CD8-positive, alpha-beta memory T cell (primary cell): ENCODE measurements at regions not wholly inside any gene's neighbourhood (a gene's known extent, or its start where the extent isn't known, plus 50 kb on each side); places are given as distances from the start of the nearest gene placed in this dataset.
A peak's percentile ranks its signal among the peaks of the same experiment; 100 is the strongest.

Experiments used
- CTCF ChIA-PET: fragments of 350-600 bp; sonication (Branson Sonifier 250); formaldehyde crosslinking; loops from one replicate; lab custom pipeline; 2021; ENCODE audit warnings: antibody characterized with exemption; lab: Charles Lee
- POLR2A ChIA-PET: fragments of 350-600 bp; sonication (Branson Sonifier 250); formaldehyde crosslinking; loops from one replicate; lab custom pipeline; 2021; ENCODE audit warnings: antibody characterized with exemption; lab: Charles Lee
- DNase-seq, 5 donors: peaks; one replicate each; pipeline versions ENCODE4 v3.0.0 to v3.0.0-alpha.2; 2020 to 2022; ENCODE audit warnings: mixed read lengths in 1 of 5
- H3K27ac ChIP-seq: one replicate; pipeline ENCODE4 v1.7.0; 2013; ENCODE audit warnings: low read depth, mild to moderate bottlenecking, low read length, moderate library complexity
- H3K27me3 ChIP-seq: 2 replicates; pipeline ENCODE4 v1.7.0; 2013; ENCODE audit warnings: low read length, mild to moderate bottlenecking; ENCODE audit not compliant: insufficient read depth, poor library complexity, severe bottlenecking
- H3K36me3 ChIP-seq: 2 replicates; pipeline ENCODE4 v1.7.0; 2013; ENCODE audit warnings: mild to moderate bottlenecking, low read length, moderate library complexity; ENCODE audit not compliant: insufficient read depth
- H3K4me1 ChIP-seq: 2 replicates; pipeline ENCODE4 v1.7.0; 2013; ENCODE audit warnings: mild to moderate bottlenecking, low read length, moderate library complexity; ENCODE audit not compliant: insufficient read depth
- H3K4me3 ChIP-seq: 2 replicates; pipeline ENCODE4 v1.7.0; 2013; ENCODE audit warnings: mild to moderate bottlenecking, low read length
- H3K9me3 ChIP-seq: 2 replicates; pipeline ENCODE4 v1.7.0; 2013; ENCODE audit warnings: mild to moderate bottlenecking, low read length
- H3K27ac Mint-ChIP-seq, 8 donors: one replicate each; pipeline ENCODE4 v1.8.0; 2020 to 2021; ENCODE audit warnings: mixed read lengths in 8 of 8, mild to moderate bottlenecking in 6 of 8, inconsistent platforms in 3 of 8, moderate library complexity in 3 of 8
- H3K27me3 Mint-ChIP-seq, 2 donors: one replicate each; pipeline ENCODE4 v1.8.0; 2020 to 2021; ENCODE audit warnings: mixed read lengths in 2 of 2, mild to moderate bottlenecking in 1 of 2, moderate library complexity in 1 of 2
- H3K36me3 Mint-ChIP-seq, 3 donors: one replicate each; pipeline ENCODE4 v1.8.0; 2020 to 2021; ENCODE audit warnings: mixed read lengths in 3 of 3, inconsistent platforms in 1 of 3, mild to moderate bottlenecking in 1 of 3
- H3K4me1 Mint-ChIP-seq, 3 donors: one replicate each; pipeline ENCODE4 v1.8.0; 2020 to 2021; ENCODE audit warnings: mixed read lengths in 3 of 3, inconsistent platforms in 1 of 3, mild to moderate bottlenecking in 1 of 3
- H3K4me3 Mint-ChIP-seq, 7 donors: one replicate each; pipeline ENCODE4 v1.8.0; 2020 to 2021; ENCODE audit warnings: mixed read lengths in 7 of 7, mild to moderate bottlenecking in 6 of 7, moderate library complexity in 4 of 7, inconsistent platforms in 2 of 7
- H3K9me3 Mint-ChIP-seq, 5 donors: one replicate each; pipeline ENCODE4 v1.8.0; 2020 to 2022; ENCODE audit warnings: mixed read lengths in 5 of 5, mild to moderate bottlenecking in 3 of 5, moderate library complexity in 2 of 5, inconsistent platforms in 1 of 5

GRCh38 chr2:172172513-172173173 is 69.9 kb upstream of the DLX2 start:
- H3K4me1 Mint-ChIP-seq: peaks cover 5 to 11% (median 7%) of the 10 kb centered on the region in 3 donors
- POLR2A ChIA-PET: interaction anchor here (1.5 kb wide), 1 partner anchor 291 kb away, joined by 3 read pairs; no protein-coding TSS in a partner anchor
- Histone ChIP-seq H3K9me3 (no peaks in the 10 kb centered on the region), H3K36me3 (no peaks in the 10 kb centered on the region), H3K27me3 (no peaks in the 10 kb centered on the region), H3K4me3 (peak overlapping the region; percentile 50), H3K27ac (no peak overlapping the region), H3K4me1 (no peaks in the 10 kb centered on the region)
- peaks cover 0 to 6% (median 0%) of the 10 kb centered on the region in 3 donors for H3K36me3 Mint-ChIP-seq
- H3K27me3 Mint-ChIP-seq: peaks cover 10 to 17% of the 10 kb centered on the region in 2 donors
- CTCF ChIA-PET: interaction anchor here (0.8 to 6.5 kb wide), 8 partner anchors 250 to 311 kb away, joined by 3 to 113 read pairs (median 4); no protein-coding TSS in a partner anchor
- DNase-seq: peak; percentile 34 to 67 (median 55)
- peak overlapping the region; percentile 24 to 78 (median 66) for H3K4me3 Mint-ChIP-seq
- H3K27ac Mint-ChIP-seq: no peak overlapping the region
- H3K9me3 Mint-ChIP-seq: peaks cover 0 to 2% (median 0%) of the 10 kb centered on the region in 5 donors

GRCh38 chr2:172173174-172173706 is 70.5 kb upstream of the DLX2 start:
- Mint-ChIP-seq H3K27me3 (peaks cover 10 to 17% of the 10 kb centered on the region in 2 donors), H3K4me1 (peaks cover 5 to 11% (median 7%) of the 10 kb centered on the region in 3 donors), H3K9me3 (peaks cover 0 to 2% (median 0%) of the 10 kb centered on the region in 5 donors), H3K36me3 (peaks cover 0 to 6% (median 0%) of the 10 kb centered on the region in 3 donors), H3K27ac (no peak overlapping the region), H3K4me3 (peak overlapping the region; percentile 24 to 78 (median 58))
- Histone ChIP-seq H3K4me1 (no peaks in the 10 kb centered on the region), H3K4me3 (no peak overlapping the region), H3K36me3 (no peaks in the 10 kb centered on the region), H3K9me3 (no peaks in the 10 kb centered on the region), H3K27ac (no peak overlapping the region), H3K27me3 (no peaks in the 10 kb centered on the region)
- CTCF ChIA-PET: interaction anchor here (1.2 to 6.5 kb wide), 5 partner anchors 256 to 305 kb away, joined by 3 to 113 read pairs (median 5); no protein-coding TSS in a partner anchor
- POLR2A ChIA-PET: interaction anchor here (1.5 kb wide), 1 partner anchor 290 kb away, joined by 3 read pairs; no protein-coding TSS in a partner anchor
- no peak for DNase-seq

DNA sequence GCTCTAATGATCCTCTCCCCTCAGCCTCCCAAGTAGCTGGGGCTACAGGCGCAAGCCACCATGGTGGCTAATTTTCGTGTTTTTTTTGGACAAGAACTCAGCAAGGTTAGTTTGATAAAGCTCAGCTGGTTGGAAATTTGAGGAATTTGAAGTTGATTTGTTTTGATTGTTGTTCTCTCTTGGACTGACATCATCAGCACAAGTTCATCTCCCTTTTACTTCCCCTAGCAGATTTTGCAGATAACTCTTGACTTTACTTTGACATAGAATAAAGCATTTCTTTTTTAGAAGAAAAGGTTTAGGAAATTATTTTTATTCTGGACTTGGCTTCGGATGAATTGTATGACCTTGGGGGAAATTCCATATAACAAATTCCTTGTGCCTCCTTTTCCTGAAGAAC is 74.9 kb upstream of the DLX2 start:
- no peak overlapping the region for H3K4me3 Mint-ChIP-seq
- Histone ChIP-seq H3K4me3 (no peak overlapping the region), H3K27me3 (no peaks in the 10 kb centered on the region), H3K36me3 (no peaks in the 10 kb centered on the region), H3K4me1 (peaks cover 20% of the 10 kb centered on the region), H3K9me3 (no peaks in the 10 kb centered on the region), H3K27ac (no peak overlapping the region)
- POLR2A ChIA-PET: interaction anchor here (0.6 kb wide), 1 partner anchor 263 kb away, joined by 3 read pairs; no protein-coding TSS in a partner anchor
- no peak for DNase-seq
- peaks cover 0 to 6% (median 0%) of the 10 kb centered on the region in 3 donors for H3K36me3 Mint-ChIP-seq
- H3K4me1 Mint-ChIP-seq: peaks cover 28 to 49% (median 40%) of the 10 kb centered on the region in 3 donors
- H3K27me3 Mint-ChIP-seq: peaks cover 10 to 17% of the 10 kb centered on the region in 2 donors
- H3K27ac Mint-ChIP-seq: peak overlapping the region in 1 of 8 donors; percentile 50
- CTCF ChIA-PET: interaction anchor here (1.0 to 1.3 kb wide), 2 partner anchors 24 to 284 kb away, joined by 3 to 5 read pairs; no protein-coding TSS in a partner anchor
- peaks cover 0 to 2% (median 0%) of the 10 kb centered on the region in 5 donors for H3K9me3 Mint-ChIP-seq

- Histone ChIP-seq H3K9me3 (no peaks in the 10 kb centered on the region), H3K27ac (no peak overlapping the region), H3K4me3 (no peak overlapping the region), H3K27me3 (no peaks in the 10 kb centered on the region), H3K4me1 (peaks cover 20% of the 10 kb centered on the region), H3K36me3 (no peaks in the 10 kb centered on the region)
- Mint-ChIP-seq H3K4me1 (peaks cover 27 to 47% (median 38%) of the 10 kb centered on the region in 3 donors), H3K27me3 (peaks cover 10 to 16% of the 10 kb centered on the region in 2 donors), H3K36me3 (peaks cover 0 to 6% (median 0%) of the 10 kb centered on the region in 3 donors), H3K27ac (no peak overlapping the region), H3K4me3 (no peak overlapping the region), H3K9me3 (peaks cover 0 to 2% (median 0%) of the 10 kb centered on the region in 5 donors)
- ChIA-PET CTCF (interaction anchor here (1.0 to 1.9 kb wide), 3 partner anchors 23 to 284 kb away, joined by 3 to 9 read pairs (median 5); no protein-coding TSS in a partner anchor), POLR2A (interaction anchor here (0.6 kb wide), 1 partner anchor 263 kb away, joined by 3 read pairs; no protein-coding TSS in a partner anchor)
- no peak for DNase-seq
Measured at GRCh38 chr2:172177996-172178395, 75.3 kb upstream of the DLX2 start.

DNA sequence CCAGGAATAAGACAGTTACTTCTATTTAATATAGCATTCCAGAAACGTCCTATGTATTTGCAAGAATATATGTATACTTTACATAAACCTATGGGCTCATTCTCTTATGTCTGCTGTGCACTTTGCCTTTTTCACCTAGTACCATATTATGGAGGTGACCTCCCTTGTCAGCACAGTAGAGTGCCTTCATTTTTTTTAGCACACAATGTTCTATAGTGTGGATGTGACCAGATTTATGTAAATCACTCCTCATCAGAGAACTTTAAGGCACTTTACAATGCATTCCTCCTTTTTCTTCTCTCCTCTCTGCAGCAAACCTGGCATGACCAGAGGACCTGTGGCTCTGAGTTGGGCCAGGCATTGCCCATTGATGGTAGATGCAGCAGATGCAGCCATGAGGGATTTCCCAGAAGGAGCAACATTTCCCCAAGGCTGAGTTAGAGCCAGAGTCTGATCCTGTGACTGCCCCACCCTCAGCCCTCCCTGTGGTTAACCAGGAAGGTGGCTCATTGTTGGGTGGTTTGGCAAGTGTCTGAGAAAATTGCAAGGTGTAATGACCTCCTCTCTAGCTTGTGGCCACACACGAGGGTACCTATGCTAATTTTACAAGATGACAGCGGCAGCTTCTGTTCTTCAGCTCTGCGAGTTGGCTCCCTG is 76.5 kb upstream of the DLX2 start:
- no peak overlapping the region for H3K27ac ChIP-seq
- H3K27ac Mint-ChIP-seq: peak overlapping the region in 4 of 8 donors; percentile 4 to 66 (median 38)
- ChIA-PET CTCF (interaction anchor here (1.8 to 1.9 kb wide), 2 partner anchors 283 to 286 kb away, joined by 4 to 9 read pairs; no protein-coding TSS in a partner anchor), POLR2A (no interaction called here)
- H3K4me1 Mint-ChIP-seq: peaks cover 23 to 38% (median 33%) of the 10 kb centered on the region in 3 donors
- peaks cover 6% of the 10 kb centered on the region in 2 donors for H3K27me3 Mint-ChIP-seq
- no peaks in the 10 kb centered on the region for H3K36me3 ChIP-seq
- peaks cover 0 to 6% (median 0%) of the 10 kb centered on the region in 3 donors for H3K36me3 Mint-ChIP-seq
- H3K4me3 ChIP-seq: no peak overlapping the region
- peak in 2 of 5 donors; percentile 3 to 27 for DNase-seq
- H3K4me1 ChIP-seq: peaks cover 20% of the 10 kb centered on the region
- no peaks in the 10 kb centered on the region for H3K27me3 ChIP-seq
- peaks cover 0 to 2% (median 0%) of the 10 kb centered on the region in 5 donors for H3K9me3 Mint-ChIP-seq
- H3K9me3 ChIP-seq: no peaks in the 10 kb centered on the region
- peak overlapping the region in 6 of 7 donors; percentile 18 to 75 (median 58) for H3K4me3 Mint-ChIP-seq

DNA sequence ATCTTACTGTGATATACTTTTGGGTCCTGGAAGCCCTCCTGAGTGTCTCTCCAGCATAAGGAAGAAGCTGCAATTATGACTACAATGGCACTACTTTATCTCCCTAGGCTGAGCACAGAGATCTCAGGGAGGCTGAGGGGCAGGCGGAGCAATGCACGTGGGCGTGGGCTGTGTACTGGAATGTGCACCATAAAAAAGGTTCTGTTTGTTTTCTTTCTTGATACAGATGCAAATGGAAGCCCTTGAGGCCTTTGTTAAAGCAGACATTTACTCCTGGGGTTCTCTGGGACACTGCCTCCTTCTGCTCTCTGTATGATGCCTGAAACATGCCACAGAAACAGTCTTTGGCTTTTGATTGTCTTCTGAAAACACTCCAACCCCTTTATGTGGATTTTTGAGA is 79.1 kb upstream of the DLX2 start:
- Mint-ChIP-seq H3K27ac (peak overlapping the region in 1 of 8 donors; percentile 11), H3K27me3 (peaks cover 0 to 3% of the 10 kb centered on the region in 2 donors), H3K4me1 (peaks cover 23 to 38% (median 33%) of the 10 kb centered on the region in 3 donors), H3K36me3 (peaks cover 0 to 15% (median 2%) of the 10 kb centered on the region in 3 donors), H3K4me3 (peak overlapping the region in 1 of 7 donors; percentile 20), H3K9me3 (peaks cover 0 to 7% (median 0%) of the 10 kb centered on the region in 5 donors)
- POLR2A ChIA-PET: no interaction called here
- peaks cover 20% of the 10 kb centered on the region for H3K4me1 ChIP-seq
- no peak overlapping the region for H3K27ac ChIP-seq
- no peak overlapping the region for H3K4me3 ChIP-seq
- DNase-seq: no peak
- CTCF ChIA-PET: no interaction called here
- H3K36me3 ChIP-seq: no peaks in the 10 kb centered on the region
- no peaks in the 10 kb centered on the region for H3K27me3 ChIP-seq
- H3K9me3 ChIP-seq: no peaks in the 10 kb centered on the region

DNA sequence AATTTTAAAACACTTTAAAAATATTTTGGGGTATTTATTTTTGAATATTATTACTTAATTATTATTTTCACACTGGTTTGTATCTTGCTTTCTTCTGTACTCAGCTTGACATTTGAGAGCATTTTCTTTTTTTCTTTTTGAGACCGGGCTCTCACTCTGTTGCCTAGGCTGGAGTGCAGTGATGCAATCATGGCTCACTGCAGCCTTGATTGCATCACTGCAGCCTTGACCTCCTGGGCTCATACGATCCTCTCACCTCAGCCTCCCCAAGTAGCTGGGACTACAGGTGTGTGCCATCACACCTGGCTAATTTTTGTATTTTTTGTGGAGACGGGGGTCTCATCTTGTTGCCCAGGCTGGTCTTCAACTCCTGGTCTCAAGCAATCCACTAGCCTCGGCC is 79.9 kb upstream of the DLX2 start:
- H3K36me3 ChIP-seq: no peaks in the 10 kb centered on the region
- H3K4me1 ChIP-seq: peaks cover 20% of the 10 kb centered on the region
- Mint-ChIP-seq H3K27ac (no peak overlapping the region), H3K9me3 (peaks cover 0 to 7% (median 0%) of the 10 kb centered on the region in 5 donors), H3K4me1 (peaks cover 23 to 38% (median 33%) of the 10 kb centered on the region in 3 donors), H3K36me3 (peaks cover 0 to 15% (median 2%) of the 10 kb centered on the region in 3 donors), H3K27me3 (no peaks in the 10 kb centered on the region), H3K4me3 (no peak overlapping the region)
- H3K9me3 ChIP-seq: no peaks in the 10 kb centered on the region
- ChIA-PET POLR2A (no interaction called here), CTCF (no interaction called here)
- H3K27ac ChIP-seq: no peak overlapping the region
- no peak overlapping the region for H3K4me3 ChIP-seq
- no peaks in the 10 kb centered on the region for H3K27me3 ChIP-seq
- DNase-seq: no peak
